ENCODE measurements at regions not wholly inside any gene's neighbourhood (a gene's known extent, or its start where the extent isn't known, plus 50 kb on each side); places are given as distances from the start of the nearest gene placed in this dataset.
A peak's percentile ranks its signal among the peaks of the same experiment; 100 is the strongest.

DNA sequence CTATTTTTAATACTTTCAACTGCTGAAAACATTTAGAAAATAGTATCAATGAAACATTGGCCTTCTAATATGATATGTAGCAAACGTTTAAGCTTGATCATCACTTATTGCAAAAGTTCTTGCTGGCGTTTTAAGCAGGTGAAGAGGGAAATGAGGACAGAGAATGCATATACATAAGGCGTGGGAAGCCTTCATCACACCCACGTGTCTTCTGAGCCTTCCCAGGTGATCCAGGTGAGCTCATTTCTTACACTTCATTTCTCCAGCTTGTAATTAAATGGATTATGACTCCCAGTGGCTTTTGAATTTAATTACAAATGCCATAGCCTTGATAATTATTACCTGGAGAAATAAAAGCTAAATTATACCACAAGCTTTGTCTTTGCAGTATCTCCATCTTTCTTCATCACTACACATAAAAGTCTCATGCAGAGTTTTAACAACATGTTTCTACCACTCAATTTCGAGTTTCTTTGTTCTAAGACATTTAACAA lies 1973.8 kb downstream of the MRPL39 start:
- Histone ChIP-seq H3K36me3 (ENCODE audit: insufficient read depth, low read length) (no peaks in the 10 kb centered on the region), H3K9me3 (ENCODE audit: control insufficient read depth in 1 of 2, low read length in 2 of 2) (no peaks in the 10 kb centered on the region), H3K4me1 (ENCODE audit: insufficient read depth, low read length) (no peaks in the 10 kb centered on the region), H3K27ac (ENCODE audit: low read depth, low read length) (no peak overlapping the region), H3K4me3 (ENCODE audit: low read length in 2 of 2) (no peak overlapping the region), H3K27me3 (ENCODE audit: insufficient read depth, low read length) (no peaks in the 10 kb centered on the region)
- CTCF ChIA-PET (ENCODE audit: partially characterized antibody) = interaction anchor here (1.2 kb wide), 1 partner anchor 37 kb away, joined by 3 read pairs; no protein-coding TSS in a partner anchor
- no peak overlapping the region for H3K4me3 Mint-ChIP-seq
- no peaks in the 10 kb centered on the region for H3K4me1 Mint-ChIP-seq
- DNase-seq = no peak
- H3K27ac Mint-ChIP-seq = no peak overlapping the region
- H3K27me3 Mint-ChIP-seq = no peaks in the 10 kb centered on the region
- intact Hi-C loops (cut with micrococcal nuclease) = no loop called here
- no peaks in the 10 kb centered on the region for H3K36me3 Mint-ChIP-seq
- POLR2A ChIA-PET (ENCODE audit: partially characterized antibody) = no interaction called here
- peaks cover 0 to 10% (median 0%) of the 10 kb centered on the region in 8 donors for H3K9me3 Mint-ChIP-seq

DNA sequence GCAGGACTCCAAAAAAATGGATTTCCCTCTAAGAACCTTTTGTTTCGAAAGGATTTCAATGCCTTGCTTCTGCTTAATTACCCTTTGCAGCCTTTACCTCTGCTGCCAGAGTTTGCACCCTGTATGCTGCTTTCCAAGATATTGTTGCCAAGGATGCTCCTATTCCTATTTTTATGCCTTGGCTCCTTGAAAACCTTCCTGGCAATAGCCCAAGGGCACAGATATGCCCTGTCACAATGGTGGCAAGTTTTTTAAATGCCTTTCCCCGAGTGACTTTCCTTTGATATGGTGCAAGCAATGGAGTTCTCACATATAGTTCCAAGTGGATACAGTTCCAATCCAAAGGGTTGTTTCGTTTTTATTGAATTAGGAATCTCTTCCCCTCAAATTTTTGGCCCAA lies 1983.0 kb downstream of the MRPL39 start:
- ChIA-PET POLR2A (ENCODE audit: partially characterized antibody) (no interaction called here), CTCF (ENCODE audit: partially characterized antibody) (no interaction called here)
- no peak for DNase-seq
- Histone ChIP-seq H3K27me3 (ENCODE audit: insufficient read depth, low read length) (no peaks in the 10 kb centered on the region), H3K36me3 (ENCODE audit: insufficient read depth, low read length) (no peaks in the 10 kb centered on the region), H3K4me1 (ENCODE audit: insufficient read depth, low read length) (no peaks in the 10 kb centered on the region), H3K27ac (ENCODE audit: low read depth, low read length) (no peak overlapping the region), H3K4me3 (ENCODE audit: low read length in 2 of 2) (no peak overlapping the region), H3K9me3 (ENCODE audit: control insufficient read depth in 1 of 2, low read length in 2 of 2) (no peaks in the 10 kb centered on the region)
- Mint-ChIP-seq H3K9me3 (peaks cover 0 to 1% (median 0%) of the 10 kb centered on the region in 8 donors), H3K27me3 (no peaks in the 10 kb centered on the region), H3K36me3 (no peaks in the 10 kb centered on the region), H3K4me3 (no peak overlapping the region), H3K27ac (no peak overlapping the region), H3K4me1 (no peaks in the 10 kb centered on the region)
- intact Hi-C loops (cut with micrococcal nuclease) = no loop called here

DNA sequence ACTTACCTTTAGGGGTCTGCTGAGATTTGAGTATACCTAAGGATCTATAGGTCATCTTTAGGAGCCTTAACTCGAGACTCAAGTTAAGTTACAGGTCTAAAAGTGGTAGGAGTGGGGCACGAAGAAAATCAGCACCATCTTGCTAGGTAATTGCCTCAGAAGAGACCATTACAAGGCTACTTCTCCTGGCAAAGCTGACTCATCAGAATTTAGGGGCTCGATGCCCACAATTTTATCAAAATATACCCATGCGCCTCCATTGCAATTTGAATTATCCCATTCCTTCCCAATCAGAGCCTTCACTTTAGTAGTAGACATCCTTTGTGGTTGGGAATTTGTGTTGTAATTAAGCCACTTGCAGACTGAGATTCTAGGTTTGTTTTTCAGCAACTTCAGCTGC lies 1994.3 kb downstream of the MRPL39 start:
- H3K4me3 Mint-ChIP-seq = no peak overlapping the region
- peaks cover 0 to 6% (median 2%) of the 10 kb centered on the region in 8 donors for H3K9me3 Mint-ChIP-seq
- H3K27me3 Mint-ChIP-seq = no peaks in the 10 kb centered on the region

DNA sequence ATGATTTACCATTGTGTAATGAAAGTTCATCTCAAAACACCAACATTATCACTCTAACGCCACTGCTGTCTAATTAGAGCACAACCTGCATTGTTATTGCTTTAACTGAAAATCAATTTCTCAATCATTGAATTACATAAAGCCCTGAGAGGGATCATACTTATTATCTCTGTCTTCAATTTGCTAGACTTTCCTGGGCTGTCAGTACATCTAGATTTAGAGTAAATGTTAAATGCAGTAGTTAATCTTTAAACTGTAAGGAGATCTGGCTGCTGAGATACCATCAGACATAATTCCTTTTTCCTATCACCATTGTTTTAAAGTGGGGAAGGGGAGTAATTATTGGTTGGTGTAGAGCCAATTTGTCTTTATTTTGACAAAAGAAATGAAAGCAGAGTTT lies 1995.1 kb downstream of the MRPL39 start:
- H3K27me3 Mint-ChIP-seq = no peaks in the 10 kb centered on the region
- no peaks in the 10 kb centered on the region for H3K27me3 ChIP-seq (ENCODE audit: insufficient read depth, low read length)
- no peak overlapping the region for H3K4me3 ChIP-seq (ENCODE audit: low read length in 2 of 2)
- peaks cover 0 to 6% (median 1%) of the 10 kb centered on the region in 8 donors for H3K9me3 Mint-ChIP-seq
- ChIA-PET CTCF (ENCODE audit: partially characterized antibody) (no interaction called here), POLR2A (ENCODE audit: partially characterized antibody) (no interaction called here)
- DNase-seq = no peak
- H3K36me3 ChIP-seq (ENCODE audit: insufficient read depth, low read length) = no peaks in the 10 kb centered on the region
- H3K36me3 Mint-ChIP-seq = no peaks in the 10 kb centered on the region
- no peak overlapping the region for H3K4me3 Mint-ChIP-seq
- no peak overlapping the region for H3K27ac ChIP-seq (ENCODE audit: low read depth, low read length)
- H3K27ac Mint-ChIP-seq = no peak overlapping the region
- H3K4me1 ChIP-seq (ENCODE audit: insufficient read depth, low read length) = no peaks in the 10 kb centered on the region
- no peaks in the 10 kb centered on the region for H3K9me3 ChIP-seq (ENCODE audit: control insufficient read depth in 1 of 2, low read length in 2 of 2)
- intact Hi-C loops (cut with micrococcal nuclease) = no loop called here
- H3K4me1 Mint-ChIP-seq = no peaks in the 10 kb centered on the region

More for the DNA sequence above, 1994.3 kb downstream of the MRPL39 start:
- no peak for DNase-seq
- ChIA-PET POLR2A (ENCODE audit: partially characterized antibody) (no interaction called here), CTCF (ENCODE audit: partially characterized antibody) (no interaction called here)
- H3K27me3 ChIP-seq (ENCODE audit: insufficient read depth, low read length) = no peaks in the 10 kb centered on the region
- Mint-ChIP-seq H3K36me3 (no peaks in the 10 kb centered on the region), H3K4me1 (no peaks in the 10 kb centered on the region), H3K27ac (no peak overlapping the region)
- no peak overlapping the region for H3K4me3 ChIP-seq (ENCODE audit: low read length in 2 of 2)
- intact Hi-C loops (cut with micrococcal nuclease) = no loop called here
- H3K9me3 ChIP-seq (ENCODE audit: control insufficient read depth in 1 of 2, low read length in 2 of 2) = no peaks in the 10 kb centered on the region
- no peak overlapping the region for H3K27ac ChIP-seq (ENCODE audit: low read depth, low read length)
- H3K4me1 ChIP-seq (ENCODE audit: insufficient read depth, low read length) = no peaks in the 10 kb centered on the region
- no peaks in the 10 kb centered on the region for H3K36me3 ChIP-seq (ENCODE audit: insufficient read depth, low read length)

DNA sequence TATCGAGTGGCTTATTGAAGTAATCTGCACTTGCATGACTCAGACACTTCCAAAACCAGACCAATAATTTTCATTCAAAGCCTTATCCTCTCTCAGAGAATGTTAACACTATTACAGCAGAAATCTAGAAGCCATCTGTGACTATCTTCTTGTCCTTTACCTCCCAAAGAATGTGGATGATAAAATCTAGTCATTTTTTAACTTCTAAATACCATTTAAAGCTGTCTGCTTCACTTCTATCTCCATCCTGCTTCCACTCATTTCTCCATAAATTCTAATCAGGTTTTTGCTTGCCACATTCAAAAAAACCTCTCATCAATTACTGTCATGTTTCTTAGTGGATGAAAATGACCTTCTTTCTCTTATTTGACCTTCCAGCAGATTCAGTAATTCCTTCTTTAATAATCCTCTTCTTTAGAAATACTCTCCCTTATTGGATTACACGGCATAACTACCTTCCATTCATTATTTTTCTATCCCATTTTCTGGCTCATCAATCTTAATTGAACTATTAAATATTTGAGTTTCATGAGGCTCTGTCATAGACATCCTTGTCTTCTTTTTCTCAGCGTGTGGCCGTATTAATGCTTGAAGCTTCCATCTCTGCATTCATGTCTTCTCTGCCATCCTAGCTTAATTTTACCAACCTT lies 1999.4 kb downstream of the MRPL39 start:
- no peak for DNase-seq
- H3K27ac ChIP-seq (ENCODE audit: low read depth, low read length) = no peak overlapping the region
- ChIA-PET CTCF (ENCODE audit: partially characterized antibody) (no interaction called here), POLR2A (ENCODE audit: partially characterized antibody) (no interaction called here)
- Mint-ChIP-seq H3K4me1 (no peaks in the 10 kb centered on the region), H3K27me3 (no peaks in the 10 kb centered on the region), H3K36me3 (no peaks in the 10 kb centered on the region), H3K4me3 (no peak overlapping the region), H3K27ac (no peak overlapping the region), H3K9me3 (peaks cover 0 to 6% (median 4%) of the 10 kb centered on the region in 8 donors)
- H3K27me3 ChIP-seq (ENCODE audit: insufficient read depth, low read length) = no peaks in the 10 kb centered on the region
- no peaks in the 10 kb centered on the region for H3K4me1 ChIP-seq (ENCODE audit: insufficient read depth, low read length)
- no peaks in the 10 kb centered on the region for H3K36me3 ChIP-seq (ENCODE audit: insufficient read depth, low read length)
- H3K9me3 ChIP-seq (ENCODE audit: control insufficient read depth in 1 of 2, low read length in 2 of 2) = no peaks in the 10 kb centered on the region
- H3K4me3 ChIP-seq (ENCODE audit: low read length in 2 of 2) = no peak overlapping the region
- intact Hi-C loops (cut with micrococcal nuclease) = no loop called here

DNA sequence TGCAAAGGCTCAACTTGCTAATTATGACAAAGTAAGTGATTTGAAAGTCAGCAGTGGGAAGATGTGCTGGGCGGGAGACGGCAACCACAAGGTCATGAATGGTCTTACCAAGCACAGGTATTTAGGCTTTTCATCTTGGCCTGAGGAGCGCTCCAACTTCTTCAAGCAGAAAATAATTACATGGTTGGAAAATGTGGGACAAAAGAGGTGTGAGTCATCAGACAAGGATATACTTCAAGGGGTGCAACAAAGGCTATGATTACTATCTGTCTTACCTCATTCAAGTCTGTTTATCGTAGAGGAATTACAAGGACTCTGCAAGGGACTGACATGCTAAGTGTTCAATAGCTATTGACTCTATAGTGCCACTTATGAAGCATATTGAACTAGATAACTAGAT lies 2005.7 kb downstream of the MRPL39 start:
- H3K27ac Mint-ChIP-seq = no peak overlapping the region
- H3K27ac ChIP-seq (ENCODE audit: low read depth, low read length) = no peak overlapping the region
- no peak overlapping the region for H3K4me3 ChIP-seq (ENCODE audit: low read length in 2 of 2)
- CTCF ChIA-PET (ENCODE audit: partially characterized antibody) = no interaction called here
- no peak overlapping the region for H3K4me3 Mint-ChIP-seq
- no peaks in the 10 kb centered on the region for H3K4me1 Mint-ChIP-seq
- intact Hi-C loops (cut with micrococcal nuclease) = no loop called here
- H3K9me3 Mint-ChIP-seq = peaks cover 0 to 13% (median 2%) of the 10 kb centered on the region in 8 donors
- no peaks in the 10 kb centered on the region for H3K36me3 ChIP-seq (ENCODE audit: insufficient read depth, low read length)
- H3K4me1 ChIP-seq (ENCODE audit: insufficient read depth, low read length) = no peaks in the 10 kb centered on the region
- no peaks in the 10 kb centered on the region for H3K36me3 Mint-ChIP-seq
- POLR2A ChIA-PET (ENCODE audit: partially characterized antibody) = no interaction called here
- no peaks in the 10 kb centered on the region for H3K9me3 ChIP-seq (ENCODE audit: control insufficient read depth in 1 of 2, low read length in 2 of 2)
- DNase-seq = no peak
- no peaks in the 10 kb centered on the region for H3K27me3 ChIP-seq (ENCODE audit: insufficient read depth, low read length)
- no peaks in the 10 kb centered on the region for H3K27me3 Mint-ChIP-seq

DNA sequence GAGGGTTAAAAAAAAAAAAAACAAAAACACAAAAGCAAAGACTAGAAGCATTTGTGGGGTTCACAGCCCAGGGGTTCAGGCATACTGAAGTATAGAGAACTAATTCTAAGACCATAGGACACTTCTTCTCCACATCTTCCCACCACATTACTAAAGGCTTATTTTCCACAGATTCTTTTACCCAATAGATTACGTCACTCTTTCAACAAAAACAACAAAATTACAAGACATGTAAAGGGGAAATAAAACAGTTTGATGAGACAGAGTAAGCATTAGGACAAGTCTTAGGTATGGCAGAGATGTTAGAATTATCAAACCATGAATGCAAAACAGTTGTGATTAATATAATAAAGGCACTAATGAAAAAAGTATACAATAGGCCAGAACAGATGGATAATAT lies 2013.7 kb downstream of the MRPL39 start:
- Mint-ChIP-seq H3K36me3 (no peaks in the 10 kb centered on the region), H3K4me3 (no peak overlapping the region), H3K27ac (no peak overlapping the region), H3K27me3 (no peaks in the 10 kb centered on the region), H3K9me3 (peaks cover 0 to 3% (median 0%) of the 10 kb centered on the region in 8 donors), H3K4me1 (no peaks in the 10 kb centered on the region)
- intact Hi-C loops (cut with micrococcal nuclease) = no loop called here
- no peak for DNase-seq
- Histone ChIP-seq H3K4me1 (ENCODE audit: insufficient read depth, low read length) (no peaks in the 10 kb centered on the region), H3K27ac (ENCODE audit: low read depth, low read length) (no peak overlapping the region), H3K9me3 (ENCODE audit: control insufficient read depth in 1 of 2, low read length in 2 of 2) (no peaks in the 10 kb centered on the region), H3K27me3 (ENCODE audit: insufficient read depth, low read length) (no peaks in the 10 kb centered on the region), H3K4me3 (ENCODE audit: low read length in 2 of 2) (no peak overlapping the region), H3K36me3 (ENCODE audit: insufficient read depth, low read length) (no peaks in the 10 kb centered on the region)
- POLR2A ChIA-PET (ENCODE audit: partially characterized antibody) = no interaction called here
- CTCF ChIA-PET (ENCODE audit: partially characterized antibody) = no interaction called here

DNA sequence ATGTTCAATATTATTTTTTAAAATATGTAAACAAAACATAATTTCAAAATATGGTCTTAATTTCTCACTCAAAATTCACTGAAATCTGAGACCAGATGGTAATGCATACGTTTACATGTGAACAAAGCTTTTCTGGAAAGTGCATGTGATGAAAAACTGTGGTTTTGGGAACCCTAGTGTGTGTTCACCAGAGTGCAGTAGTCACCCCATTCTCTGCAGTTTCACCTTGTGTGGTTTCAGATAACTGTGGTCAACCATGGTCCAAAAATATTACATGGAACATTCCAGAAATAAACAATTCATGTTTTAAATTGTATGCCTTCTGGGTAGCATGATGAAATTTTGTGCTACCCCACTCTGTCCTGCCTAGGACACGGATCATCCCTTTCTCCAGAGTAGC lies 2021.9 kb downstream of the MRPL39 start:
- H3K36me3 Mint-ChIP-seq = no peaks in the 10 kb centered on the region
- intact Hi-C loops (cut with micrococcal nuclease) = no loop called here
- DNase-seq = peak in 1 of 5 donors; percentile 20
- ChIA-PET POLR2A (ENCODE audit: partially characterized antibody) (no interaction called here), CTCF (ENCODE audit: partially characterized antibody) (no interaction called here)
- no peak overlapping the region for H3K4me3 Mint-ChIP-seq
- no peaks in the 10 kb centered on the region for H3K27me3 Mint-ChIP-seq
- no peak overlapping the region for H3K27ac Mint-ChIP-seq
- H3K9me3 Mint-ChIP-seq = no peaks in the 10 kb centered on the region
- H3K36me3 ChIP-seq (ENCODE audit: insufficient read depth, low read length) = no peaks in the 10 kb centered on the region
- H3K4me3 ChIP-seq (ENCODE audit: low read length in 2 of 2) = no peak overlapping the region
- no peak overlapping the region for H3K27ac ChIP-seq (ENCODE audit: low read depth, low read length)
- H3K4me1 ChIP-seq (ENCODE audit: insufficient read depth, low read length) = no peaks in the 10 kb centered on the region
- no peaks in the 10 kb centered on the region for H3K4me1 Mint-ChIP-seq
- H3K27me3 ChIP-seq (ENCODE audit: insufficient read depth, low read length) = no peaks in the 10 kb centered on the region
- H3K9me3 ChIP-seq (ENCODE audit: control insufficient read depth in 1 of 2, low read length in 2 of 2) = no peaks in the 10 kb centered on the region

Measured in CD4-positive, alpha-beta memory T cell (primary cell).